ENCODE measurements at regions not wholly inside any gene's neighbourhood (a gene's known extent, or its start where the extent isn't known, plus 50 kb on each side); places are given as distances from the start of the nearest gene placed in this dataset.

- H3K27me3 Mint-ChIP-seq (ENCODE audit: unreplicated experiment), result no peaks in the 10 kb centered on the region
- DNase-seq (ENCODE audit: extremely low spot score, unreplicated experiment), result no peak
- H3K4me1 Mint-ChIP-seq (ENCODE audit: unreplicated experiment), result peaks cover 40% of the 10 kb centered on the region
- no peak overlapping the region for H3K4me3 Mint-ChIP-seq (ENCODE audit: unreplicated experiment)
- no peaks in the 10 kb centered on the region for H3K36me3 Mint-ChIP-seq (ENCODE audit: unreplicated experiment)
- TF ChIP-seq, protein P1, sequence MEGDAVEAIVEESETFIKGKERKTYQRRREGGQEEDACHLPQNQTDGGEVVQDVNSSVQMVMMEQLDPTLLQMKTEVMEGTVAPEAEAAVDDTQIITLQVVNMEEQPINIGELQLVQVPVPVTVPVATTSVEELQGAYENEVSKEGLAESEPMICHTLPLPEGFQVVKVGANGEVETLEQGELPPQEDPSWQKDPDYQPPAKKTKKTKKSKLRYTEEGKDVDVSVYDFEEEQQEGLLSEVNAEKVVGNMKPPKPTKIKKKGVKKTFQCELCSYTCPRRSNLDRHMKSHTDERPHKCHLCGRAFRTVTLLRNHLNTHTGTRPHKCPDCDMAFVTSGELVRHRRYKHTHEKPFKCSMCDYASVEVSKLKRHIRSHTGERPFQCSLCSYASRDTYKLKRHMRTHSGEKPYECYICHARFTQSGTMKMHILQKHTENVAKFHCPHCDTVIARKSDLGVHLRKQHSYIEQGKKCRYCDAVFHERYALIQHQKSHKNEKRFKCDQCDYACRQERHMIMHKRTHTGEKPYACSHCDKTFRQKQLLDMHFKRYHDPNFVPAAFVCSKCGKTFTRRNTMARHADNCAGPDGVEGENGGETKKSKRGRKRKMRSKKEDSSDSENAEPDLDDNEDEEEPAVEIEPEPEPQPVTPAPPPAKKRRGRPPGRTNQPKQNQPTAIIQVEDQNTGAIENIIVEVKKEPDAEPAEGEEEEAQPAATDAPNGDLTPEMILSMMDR (IDR thresholded peaks at IDR 0.05), result no peak
- peak overlapping the region; percentile 64 for H3K27ac Mint-ChIP-seq (ENCODE audit: unreplicated experiment)
- peaks cover 10% of the 10 kb centered on the region for H3K9me3 Mint-ChIP-seq (ENCODE audit: unreplicated experiment)
Observed at GRCh38 chr5:67306965-67307607, 110.5 kb upstream of the CD180 start.

GRCh38 chr5:67305913-67306710 is 109.5 kb upstream of the CD180 start:
- Mint-ChIP-seq H3K27ac (ENCODE audit: unreplicated experiment) (peak overlapping the region; percentile 64), H3K9me3 (ENCODE audit: unreplicated experiment) (peaks cover 10% of the 10 kb centered on the region), H3K4me3 (ENCODE audit: unreplicated experiment) (peak overlapping the region; percentile 5), H3K36me3 (ENCODE audit: unreplicated experiment) (no peaks in the 10 kb centered on the region), H3K27me3 (ENCODE audit: unreplicated experiment) (no peaks in the 10 kb centered on the region), H3K4me1 (ENCODE audit: unreplicated experiment) (peaks cover 50% of the 10 kb centered on the region)
- no peak for DNase-seq (ENCODE audit: extremely low spot score, unreplicated experiment)
- TF ChIP-seq, protein P1 (IDR thresholded peaks at IDR 0.05), result no peak

- H3K4me3 Mint-ChIP-seq (ENCODE audit: unreplicated experiment), result no peak overlapping the region
- peaks cover 6% of the 10 kb centered on the region for H3K9me3 Mint-ChIP-seq (ENCODE audit: unreplicated experiment)
- TF ChIP-seq, protein P1 (IDR thresholded peaks at IDR 0.05), result no peak
- H3K27ac Mint-ChIP-seq (ENCODE audit: unreplicated experiment), result peak overlapping the region; percentile 78
- H3K36me3 Mint-ChIP-seq (ENCODE audit: unreplicated experiment), result no peaks in the 10 kb centered on the region
- no peaks in the 10 kb centered on the region for H3K27me3 Mint-ChIP-seq (ENCODE audit: unreplicated experiment)
- peaks cover 57% of the 10 kb centered on the region for H3K4me1 Mint-ChIP-seq (ENCODE audit: unreplicated experiment)
- no peak for DNase-seq (ENCODE audit: extremely low spot score, unreplicated experiment)
Observed at GRCh38 chr5:67305401-67305800, 108.8 kb upstream of the CD180 start.

DNA sequence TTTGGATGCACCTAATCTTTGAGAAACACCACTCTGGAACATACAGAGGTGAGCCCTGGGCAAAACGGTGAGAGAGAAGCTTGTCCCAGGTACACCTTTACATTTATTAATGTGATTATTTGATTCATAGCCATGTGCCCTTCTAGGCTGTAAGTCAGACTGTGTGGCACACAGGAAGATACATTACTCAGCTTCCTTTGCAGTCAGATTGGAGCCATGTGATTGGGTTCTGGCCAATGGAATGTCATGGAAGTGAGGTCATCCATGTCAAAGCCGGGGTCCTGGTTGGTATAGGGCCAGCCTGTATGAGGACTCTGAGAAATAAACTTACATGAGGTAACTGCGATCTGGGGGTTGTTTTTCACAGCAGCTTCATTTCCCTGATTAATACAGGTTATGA is 106.8 kb upstream of the CD180 start:
- Mint-ChIP-seq H3K9me3 (ENCODE audit: unreplicated experiment) (no peaks in the 10 kb centered on the region), H3K36me3 (ENCODE audit: unreplicated experiment) (no peaks in the 10 kb centered on the region), H3K4me1 (ENCODE audit: unreplicated experiment) (peaks cover 61% of the 10 kb centered on the region), H3K27ac (ENCODE audit: unreplicated experiment) (no peak overlapping the region), H3K27me3 (ENCODE audit: unreplicated experiment) (no peaks in the 10 kb centered on the region), H3K4me3 (ENCODE audit: unreplicated experiment) (no peak overlapping the region)
- no peak for DNase-seq (ENCODE audit: extremely low spot score, unreplicated experiment)
- TF ChIP-seq, protein P1 (IDR thresholded peaks at IDR 0.05), result no peak

GRCh38 chr5:67301285-67301903 is 104.8 kb upstream of the CD180 start:
- no peak for DNase-seq (ENCODE audit: extremely low spot score, unreplicated experiment)
- no peak overlapping the region for H3K4me3 Mint-ChIP-seq (ENCODE audit: unreplicated experiment)
- H3K36me3 Mint-ChIP-seq (ENCODE audit: unreplicated experiment), result no peaks in the 10 kb centered on the region
- TF ChIP-seq, protein P1 (IDR thresholded peaks at IDR 0.05), result no peak
- no peaks in the 10 kb centered on the region for H3K27me3 Mint-ChIP-seq (ENCODE audit: unreplicated experiment)
- H3K4me1 Mint-ChIP-seq (ENCODE audit: unreplicated experiment), result peaks cover 46% of the 10 kb centered on the region
- no peaks in the 10 kb centered on the region for H3K9me3 Mint-ChIP-seq (ENCODE audit: unreplicated experiment)
- peak overlapping the region; percentile 78 for H3K27ac Mint-ChIP-seq (ENCODE audit: unreplicated experiment)

All from osteocyte (in vitro differentiated cells).